B cell (primary cell): ENCODE measurements at regions not wholly inside any gene's neighbourhood (a gene's known extent, or its start where the extent isn't known, plus 50 kb on each side); places are given as distances from the start of the nearest gene placed in this dataset.
A peak's percentile ranks its signal among the peaks of the same experiment; 100 is the strongest.

ENCODE experiments used
- ATAC-seq: fragments of 200-7000 bp; cut with Tn5 transposase; one replicate; pipeline ENCODE4 v1.10.0; 2021; ENCODE audit warnings: low read depth, mild to moderate bottlenecking, moderate number of reproducible peaks, moderate library complexity
- CTCF ChIA-PET: fragments of 350-600 bp; sonication (Branson Sonifier 250); formaldehyde crosslinking; loops from one replicate; lab custom pipeline; 2021; ENCODE audit warnings: antibody characterized with exemption, inconsistent platforms; lab: Charles Lee
- POLR2A ChIA-PET: fragments of 350-600 bp; sonication (Branson Sonifier 250); formaldehyde crosslinking; loops from one replicate; lab custom pipeline; 2021; ENCODE audit warnings: antibody characterized with exemption; lab: Charles Lee
- DNase-seq: peaks from one replicate; pipeline ENCODE4 v3.0.0; 2013
- H2AFZ ChIP-seq: 2 replicates; pipeline ENCODE4 v1.6.1; 2012; ENCODE audit warnings: mild to moderate bottlenecking, low read depth, low read length; ENCODE audit not compliant: insufficient read depth, poor library complexity, severe bottlenecking
- H3K27ac ChIP-seq, 2 donors: 1 replicate in 1 of 2; 2 replicates in 1 of 2; pipeline ENCODE4 v1.5.1; 2012 to 2013; ENCODE audit warnings: low read length in 2 of 2, mild to moderate bottlenecking in 2 of 2, moderate library complexity in 1 of 2
- H3K27me3 ChIP-seq, 4 experiments: fragments of 200-600 bp in 1 of 4; sonication (generic) in 1 of 4; replicated peaks in 1 of 4; 1 replicate in 2 of 4; 2 replicates in 2 of 4; pipeline versions ENCODE4 v1.6.1 to v1.7.0; 2013 to 2016; ENCODE audit warnings: low read length in 3 of 4, mild to moderate bottlenecking in 2 of 4, mixed read lengths in 1 of 4, moderate library complexity in 1 of 4; ENCODE audit not compliant: insufficient read depth in 4 of 4, control insufficient read depth in 3 of 4; ENCODE audit errors: control extremely low read depth in 1 of 4
- H3K36me3 ChIP-seq, 2 experiments: replicated peaks in 1 of 2; 1 replicate in 1 of 2; 2 replicates in 1 of 2; pipeline versions ENCODE4 v1.6.1 to v1.7.1; 2013; ENCODE audit warnings: low read length in 1 of 2; ENCODE audit not compliant: insufficient read depth in 2 of 2, control insufficient read depth in 1 of 2; ENCODE audit errors: control extremely low read depth in 1 of 2, extremely low read depth in 1 of 2
- H3K4me1 ChIP-seq, 2 donors: fragments of 200-600 bp in 1 of 2; sonication (generic) in 1 of 2; 1 replicate in 1 of 2; 2 replicates in 1 of 2; pipeline versions ENCODE4 v1.5.1 to v1.6.1; 2013 to 2017; ENCODE audit warnings: low read length in 2 of 2; ENCODE audit not compliant: control insufficient read depth in 2 of 2, insufficient read depth in 2 of 2
- H3K4me2 ChIP-seq: replicated peaks from 2 replicates; pipeline ENCODE3; 2012; ENCODE audit warnings: mild to moderate bottlenecking, low read depth, low read length; ENCODE audit not compliant: poor library complexity, severe bottlenecking
- H3K4me3 ChIP-seq, 5 experiments: fragments of 200-600 bp in 1 of 5; sonication (generic) in 1 of 5; 1 replicate in 3 of 5; 2 replicates in 2 of 5; pipeline versions ENCODE4 v1.5.1 to v1.7.0; 2011 to 2016; ENCODE audit warnings: low read length in 4 of 5, mild to moderate bottlenecking in 4 of 5, low read depth in 2 of 5, control low read depth in 1 of 5, moderate library complexity in 1 of 5; ENCODE audit not compliant: insufficient read depth in 1 of 5; ENCODE audit errors: control extremely low read depth in 1 of 5, extremely low read depth in 1 of 5
- H3K79me2 ChIP-seq: fragments of 200-600 bp; sonication (generic); one replicate; pipeline ENCODE4 v1.6.0; 2016; ENCODE audit warnings: low read length; ENCODE audit not compliant: control insufficient read depth, insufficient read depth
- H3K9ac ChIP-seq: fragments of 200-600 bp; sonication (generic); 2 replicates; pipeline ENCODE4 v1.6.1; 2017; ENCODE audit warnings: mild to moderate bottlenecking, low read length, moderate library complexity
- H3K9me3 ChIP-seq, 3 donors: one replicate each; pipeline versions ENCODE4 v1.6.1 to v1.7.1; 2013; ENCODE audit warnings: low read length in 2 of 3; ENCODE audit not compliant: control insufficient read depth in 2 of 3, insufficient read depth in 1 of 3; ENCODE audit errors: control extremely low read depth in 1 of 3
- H4K20me1 ChIP-seq: 2 replicates; pipeline ENCODE4 v1.6.0; 2012; ENCODE audit warnings: mild to moderate bottlenecking, low read length; ENCODE audit not compliant: insufficient read depth, control insufficient read depth, poor library complexity, severe bottlenecking
- H3K27ac Mint-ChIP-seq: one replicate; pipeline ENCODE4 v1.8.0; 2021; ENCODE audit warnings: mixed read lengths
- H3K27me3 Mint-ChIP-seq: one replicate; pipeline ENCODE4 v1.8.0; 2021; ENCODE audit warnings: mixed read lengths
- H3K4me1 Mint-ChIP-seq: one replicate; pipeline ENCODE4 v1.8.0; 2021; ENCODE audit warnings: mixed read lengths
- H3K4me3 Mint-ChIP-seq: one replicate; pipeline ENCODE4 v1.8.0; 2021; ENCODE audit warnings: mixed read lengths
- H3K9me3 Mint-ChIP-seq: one replicate; pipeline ENCODE4 v1.8.0; 2022; ENCODE audit warnings: mixed read lengths; ENCODE audit not compliant: insufficient read depth
- EZH2 ChIP-seq: IDR thresholded peaks from 2 replicates; pipeline ENCODE4 v1.6.1; 2012; ENCODE audit warnings: borderline replicate concordance, low read depth, mild to moderate bottlenecking, moderate library complexity, low read length; ENCODE audit not compliant: insufficient read depth, poor library complexity, severe bottlenecking
- WGBS: methylation state at CpG from one replicate; pipeline ENCODE4 v1.1.5; 2013; ENCODE audit warnings: missing lambda C conversion rate; ENCODE audit not compliant: insufficient coverage; 5-methylcytosine and 5-hydroxymethylcytosine counted together
- intact Hi-C: fragments of 100-400 bp; cut with micrococcal nuclease; formaldehyde crosslinking; loops from one replicate; pipeline ENCODE4 v1.10.0; 2022
- TF ChIP-seq, protein P1 (sequence below): fragments of 200-600 bp; IDR thresholded peaks from one replicate; pipeline ENCODE4 v1.8.0; 2022; ENCODE audit warnings: antibody characterized with exemption, mild to moderate bottlenecking

DNA sequence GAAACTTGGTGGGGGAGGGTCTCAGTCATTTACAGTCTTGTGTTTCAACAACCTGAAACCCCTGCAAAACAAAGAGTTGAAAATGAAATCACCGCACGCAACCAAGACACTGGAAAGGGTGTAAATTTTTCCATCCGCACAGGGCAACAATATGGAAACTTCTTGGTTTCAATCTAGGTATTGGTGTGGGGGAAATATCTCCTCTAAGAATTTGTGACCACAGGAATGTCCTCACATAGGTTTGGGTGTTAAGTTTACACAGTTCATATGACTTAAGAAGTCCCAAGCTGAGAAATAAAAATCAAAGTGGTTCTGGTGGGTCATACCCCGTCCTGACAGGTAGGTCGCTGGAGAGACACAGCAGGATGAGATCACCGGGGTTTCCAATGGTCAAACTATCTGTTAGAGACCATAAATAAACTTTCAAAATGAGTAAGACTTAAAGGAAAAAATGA, 51.9 kb upstream of the PIP5K1B start:
- H3K79me2 ChIP-seq = no peaks in the 10 kb centered on the region
- ChIA-PET POLR2A (no interaction called here), CTCF (no interaction called here)
- H3K4me3 ChIP-seq = no peak overlapping the region
- no peak overlapping the region for H3K27ac ChIP-seq
- intact Hi-C loops = loop anchor here (2.0 kb wide), 1 partner anchor 14 kb away; no protein-coding TSS in a partner anchor
- H3K4me2 ChIP-seq = no peak overlapping the region
- H4K20me1 ChIP-seq = no peaks in the 10 kb centered on the region
- H3K36me3 ChIP-seq = no peaks in the 10 kb centered on the region
- DNase-seq (no peak), ATAC-seq (peak; percentile 31)
- TF ChIP-seq EZH2 = no peak
- TF ChIP-seq, protein P1, sequence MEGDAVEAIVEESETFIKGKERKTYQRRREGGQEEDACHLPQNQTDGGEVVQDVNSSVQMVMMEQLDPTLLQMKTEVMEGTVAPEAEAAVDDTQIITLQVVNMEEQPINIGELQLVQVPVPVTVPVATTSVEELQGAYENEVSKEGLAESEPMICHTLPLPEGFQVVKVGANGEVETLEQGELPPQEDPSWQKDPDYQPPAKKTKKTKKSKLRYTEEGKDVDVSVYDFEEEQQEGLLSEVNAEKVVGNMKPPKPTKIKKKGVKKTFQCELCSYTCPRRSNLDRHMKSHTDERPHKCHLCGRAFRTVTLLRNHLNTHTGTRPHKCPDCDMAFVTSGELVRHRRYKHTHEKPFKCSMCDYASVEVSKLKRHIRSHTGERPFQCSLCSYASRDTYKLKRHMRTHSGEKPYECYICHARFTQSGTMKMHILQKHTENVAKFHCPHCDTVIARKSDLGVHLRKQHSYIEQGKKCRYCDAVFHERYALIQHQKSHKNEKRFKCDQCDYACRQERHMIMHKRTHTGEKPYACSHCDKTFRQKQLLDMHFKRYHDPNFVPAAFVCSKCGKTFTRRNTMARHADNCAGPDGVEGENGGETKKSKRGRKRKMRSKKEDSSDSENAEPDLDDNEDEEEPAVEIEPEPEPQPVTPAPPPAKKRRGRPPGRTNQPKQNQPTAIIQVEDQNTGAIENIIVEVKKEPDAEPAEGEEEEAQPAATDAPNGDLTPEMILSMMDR = no peak
- H3K9ac ChIP-seq = no peak overlapping the region
- H3K27me3 Mint-ChIP-seq = no peaks in the 10 kb centered on the region
- peaks cover 16% of the 10 kb centered on the region in 2 donors for H3K4me1 ChIP-seq
- WGBS = no CpG with 5 or more reads among the region's 6 CpGs
- peak overlapping the region; percentile 11 for H2AFZ ChIP-seq
- peak overlapping the region; percentile 56 for H3K4me3 Mint-ChIP-seq
- no peaks in the 10 kb centered on the region for H3K9me3 ChIP-seq
- peaks cover 48% of the 10 kb centered on the region for H3K4me1 Mint-ChIP-seq
- no peaks in the 10 kb centered on the region for H3K9me3 Mint-ChIP-seq
- no peaks in the 10 kb centered on the region for H3K27me3 ChIP-seq
- H3K27ac Mint-ChIP-seq = no peak overlapping the region

DNA sequence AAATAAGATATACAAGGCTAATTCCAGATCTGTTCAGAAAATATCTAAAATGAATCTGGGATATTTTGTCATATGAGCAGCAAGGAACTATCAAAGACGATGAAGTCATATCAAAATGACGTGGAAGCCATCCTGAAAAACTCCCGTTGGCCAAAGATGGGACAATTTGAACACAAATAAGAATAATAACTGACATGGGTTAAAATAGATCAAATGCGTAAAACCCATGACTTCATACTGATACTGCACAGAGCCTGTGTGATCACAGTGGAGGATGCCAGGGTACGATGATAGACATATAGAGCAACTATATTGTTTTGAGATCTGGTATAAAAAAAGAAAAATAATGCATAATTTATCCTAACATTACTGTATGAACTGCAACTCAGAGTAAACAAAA, 51.0 kb upstream of the PIP5K1B start:
- Histone ChIP-seq H3K79me2 (no peaks in the 10 kb centered on the region), H3K4me1 (peaks cover 9% of the 10 kb centered on the region in 2 donors), H3K27ac (no peak overlapping the region), H3K9ac (no peak overlapping the region), H3K9me3 (no peaks in the 10 kb centered on the region), H2AFZ (no peak overlapping the region), H3K36me3 (no peaks in the 10 kb centered on the region), H3K4me2 (no peak overlapping the region), H4K20me1 (no peaks in the 10 kb centered on the region), H3K27me3 (no peaks in the 10 kb centered on the region), H3K4me3 (no peak overlapping the region)
- TF ChIP-seq, protein P1 = no peak
- TF ChIP-seq EZH2 = no peak
- Mint-ChIP-seq H3K4me3 (no peak overlapping the region), H3K4me1 (peaks cover 39% of the 10 kb centered on the region), H3K27ac (no peak overlapping the region), H3K9me3 (no peaks in the 10 kb centered on the region), H3K27me3 (no peaks in the 10 kb centered on the region)
- intact Hi-C loops = no loop called here
- POLR2A ChIA-PET = no interaction called here
- 100% methylated on average over 1 of the region's 5 CpGs for WGBS
- no peak for ATAC-seq
- no peak for DNase-seq
- CTCF ChIA-PET = no interaction called here
